Panc1 (cell line): ENCODE measurements at regions not wholly inside any gene's neighbourhood (a gene's known extent, or its start where the extent isn't known, plus 50 kb on each side); places are given as distances from the start of the nearest gene placed in this dataset.

Experiments used
- POLR2AphosphoS5 ChIP-seq: IDR thresholded peaks from 2 replicates; pipeline ENCODE4 v1.6.1; 2012; ENCODE audit warnings: mild to moderate bottlenecking, low read depth, low read length, moderate library complexity
- TF ChIP-seq, protein P1 (sequence below): fragments of 450-650 bp; IDR thresholded peaks from 2 replicates; pipeline ENCODE4 v1.5.1; 2017; ENCODE audit warnings: mild to moderate bottlenecking

DNA sequence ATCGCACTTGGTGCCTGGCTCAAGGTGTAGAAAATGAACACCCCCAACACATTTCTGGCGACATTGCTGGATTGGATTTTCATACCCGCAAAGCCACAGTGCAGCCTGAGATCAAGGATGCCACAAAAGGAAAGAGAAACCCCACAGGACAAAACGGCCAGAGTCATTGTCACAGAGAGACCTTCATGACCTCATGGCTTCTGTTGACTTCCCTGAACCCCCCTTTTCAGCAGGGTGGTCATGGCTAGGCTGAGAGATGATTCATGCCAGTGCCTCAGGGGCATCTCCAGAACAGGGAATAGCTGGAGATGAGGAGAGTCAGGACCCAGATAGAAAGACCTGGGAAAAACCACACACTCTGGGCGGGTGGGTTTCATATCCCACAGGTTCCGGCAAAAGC, 122.0 kb downstream of the C16orf95 start:
- TF ChIP-seq POLR2AphosphoS5, result no peak
- TF ChIP-seq, protein P1, sequence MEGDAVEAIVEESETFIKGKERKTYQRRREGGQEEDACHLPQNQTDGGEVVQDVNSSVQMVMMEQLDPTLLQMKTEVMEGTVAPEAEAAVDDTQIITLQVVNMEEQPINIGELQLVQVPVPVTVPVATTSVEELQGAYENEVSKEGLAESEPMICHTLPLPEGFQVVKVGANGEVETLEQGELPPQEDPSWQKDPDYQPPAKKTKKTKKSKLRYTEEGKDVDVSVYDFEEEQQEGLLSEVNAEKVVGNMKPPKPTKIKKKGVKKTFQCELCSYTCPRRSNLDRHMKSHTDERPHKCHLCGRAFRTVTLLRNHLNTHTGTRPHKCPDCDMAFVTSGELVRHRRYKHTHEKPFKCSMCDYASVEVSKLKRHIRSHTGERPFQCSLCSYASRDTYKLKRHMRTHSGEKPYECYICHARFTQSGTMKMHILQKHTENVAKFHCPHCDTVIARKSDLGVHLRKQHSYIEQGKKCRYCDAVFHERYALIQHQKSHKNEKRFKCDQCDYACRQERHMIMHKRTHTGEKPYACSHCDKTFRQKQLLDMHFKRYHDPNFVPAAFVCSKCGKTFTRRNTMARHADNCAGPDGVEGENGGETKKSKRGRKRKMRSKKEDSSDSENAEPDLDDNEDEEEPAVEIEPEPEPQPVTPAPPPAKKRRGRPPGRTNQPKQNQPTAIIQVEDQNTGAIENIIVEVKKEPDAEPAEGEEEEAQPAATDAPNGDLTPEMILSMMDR, result no peak
